HCT116 (cell line): ENCODE measurements at regions not wholly inside any gene's neighbourhood (a gene's known extent, or its start where the extent isn't known, plus 50 kb on each side); places are given as distances from the start of the nearest gene placed in this dataset.

Experiments used
- ATAC-seq: fragments of 200-7000 bp; cut with Tn5 transposase; 2 replicates; pipeline ENCODE4 v1.9.1; 2020; ENCODE audit warnings: mild to moderate bottlenecking, moderate library complexity
- BruUV-seq: library from RNA; stranded (reverse); fragments of 400-500 nt; replicated peaks from 2 replicates; lab custom pipeline; 2021; lab: Mats Ljungman, UMichigan
- CTCF ChIA-PET: fragments of 300-600 bp; sonication (Branson Sonifier 250); formaldehyde crosslinking; loops from one replicate; lab custom pipeline; 2021; ENCODE audit warnings: antibody characterized with exemption; lab: Charles Lee
- POLR2A ChIA-PET: fragments of 300-600, 350-600 bp; sonication (Branson Sonifier 250); formaldehyde crosslinking; loops from one replicate; lab custom pipeline; 2021; ENCODE audit warnings: antibody characterized with exemption; lab: Charles Lee
- RAD21 ChIA-PET, 2 experiments: fragments of 300-600 bp; sonication (Branson Sonifier 250); formaldehyde crosslinking; loops; one replicate each; lab custom pipeline; 2023; ENCODE audit warnings: low total read pairs in 2 of 2; ENCODE audit not compliant: uncharacterized antibody in 2 of 2, unreplicated experiment in 2 of 2, low non-redundant PET in 1 of 2; lab: Charles Lee
- DNase-seq: peaks from one replicate; pipeline ENCODE4 v3.0.0-alpha.2; 2010; ENCODE audit warnings: low read depth, low spot score
- H2AFZ ChIP-seq: fragments of 200-600 bp; shearing (Covaris generic), sonication (generic); 2 replicates; pipeline ENCODE4 v1.6.1; 2017; ENCODE audit warnings: low read depth, mixed run types, mixed read lengths, antibody characterized with exemption, low read length; ENCODE audit not compliant: poor library complexity, severe bottlenecking
- H3K27ac ChIP-seq: 2 replicates; pipeline ENCODE4 v1.5.1; 2012; ENCODE audit warnings: low read depth, low read length
- H3K27me3 ChIP-seq: fragments of 200-600 bp; sonication (generic); 2 replicates; pipeline ENCODE4 v1.6.1; 2016; ENCODE audit warnings: mixed run types, low read length, mixed read lengths; ENCODE audit not compliant: insufficient read depth
- H3K36me3 ChIP-seq, 2 experiments: fragments of 200-500 bp in 1 of 2; fragments of 200-600 bp in 1 of 2; sonication (Bioruptor generic) in 1 of 2; sonication (generic) in 1 of 2; 2 replicates each; pipeline versions ENCODE4 v1.5.1 to v1.6.1; 2014 to 2016; ENCODE audit warnings: low read length in 2 of 2, inconsistent platforms in 1 of 2, mixed read lengths in 1 of 2, mixed run types in 1 of 2; ENCODE audit not compliant: insufficient read depth in 2 of 2, control insufficient read depth in 1 of 2
- H3K4me1 ChIP-seq, 2 experiments: fragments of 200-600 bp in 1 of 2; sonication (generic) in 1 of 2; 2 replicates each; pipeline versions ENCODE4 v1.5.1 to v1.6.1; 2012 to 2017; ENCODE audit warnings: low read length in 2 of 2, inconsistent platforms in 1 of 2, mild to moderate bottlenecking in 1 of 2, mixed read lengths in 1 of 2, mixed run types in 1 of 2, moderate library complexity in 1 of 2; ENCODE audit not compliant: insufficient read depth in 2 of 2, control insufficient read depth in 1 of 2
- H3K4me2 ChIP-seq: fragments of 200-600 bp; sonication (generic); 2 replicates; pipeline ENCODE4 v1.6.1; 2017; ENCODE audit warnings: mixed run types, low read length, mixed read lengths
- H3K4me3 ChIP-seq, 2 experiments: fragments of 200-600 bp in 1 of 2; sonication (generic) in 1 of 2; replicated peaks in 1 of 2; 2 replicates each; pipeline ENCODE4 v1.5.1; 2011 to 2016; ENCODE audit warnings: low read length in 2 of 2, control low read depth in 1 of 2, low read depth in 1 of 2, mild to moderate bottlenecking in 1 of 2, mixed read lengths in 1 of 2, mixed run types in 1 of 2
- H3K79me2 ChIP-seq: fragments of 200-600 bp; sonication (generic); 2 replicates; pipeline ENCODE4 v1.6.1; 2017; ENCODE audit warnings: mild to moderate bottlenecking, mixed run types, low read length, moderate library complexity, mixed read lengths; ENCODE audit not compliant: insufficient read depth
- H3K9ac ChIP-seq: fragments of 200-600 bp; sonication (generic); 2 replicates; pipeline ENCODE4 v1.6.1; 2016; ENCODE audit warnings: low read length, mixed read lengths
- H3K9me2 ChIP-seq: fragments of 200-600 bp; sonication (generic), shearing (Covaris generic); 2 replicates; pipeline ENCODE4 v1.6.1; 2017; ENCODE audit warnings: mixed run types, mild to moderate bottlenecking, moderate library complexity; ENCODE audit not compliant: insufficient read depth
- H3K9me3 ChIP-seq, 2 experiments: fragments of 200-500 bp in 1 of 2; fragments of 200-600 bp in 1 of 2; sonication (Bioruptor generic) in 1 of 2; sonication (generic) in 1 of 2; 2 replicates each; pipeline ENCODE4 v1.6.1; 2014 to 2017; ENCODE audit warnings: low read length in 2 of 2, mixed read lengths in 2 of 2, inconsistent platforms in 1 of 2, low read depth in 1 of 2, mild to moderate bottlenecking in 1 of 2, mixed run types in 1 of 2, moderate library complexity in 1 of 2; ENCODE audit not compliant: control insufficient read depth in 1 of 2, insufficient read depth in 1 of 2
- H4K20me1 ChIP-seq: fragments of 200-600 bp; sonication (generic), shearing (Covaris generic); 2 replicates; pipeline ENCODE4 v1.6.1; 2017; ENCODE audit warnings: mixed run types, mild to moderate bottlenecking, moderate library complexity; ENCODE audit not compliant: insufficient read depth
- ATF3 ChIP-seq: IDR thresholded peaks from 2 replicates; pipeline ENCODE4 v1.6.1; 2012
- FOSL1 ChIP-seq: IDR thresholded peaks from 2 replicates; pipeline ENCODE4 v1.6.1; 2012; ENCODE audit warnings: low read depth
- POLR2A ChIP-seq: IDR thresholded peaks from 2 replicates; pipeline ENCODE4 v1.7.0; 2011; ENCODE audit warnings: borderline replicate concordance; ENCODE audit not compliant: insufficient read depth, insufficient read length; ENCODE audit errors: extremely low read depth
- RAD21 ChIP-seq: IDR thresholded peaks from 2 replicates; pipeline ENCODE4 v1.6.1; 2012; ENCODE audit warnings: low read depth, mild to moderate bottlenecking
- REST ChIP-seq: IDR thresholded peaks from 2 replicates; pipeline ENCODE4 v1.6.1; 2012; ENCODE audit warnings: low read depth
- YY1 ChIP-seq: IDR thresholded peaks from 2 replicates; pipeline ENCODE4 v1.6.1; 2011; ENCODE audit warnings: low read length, low read depth, moderate library complexity, mild to moderate bottlenecking; ENCODE audit not compliant: insufficient replicate concordance; ENCODE audit errors: extremely low read depth
- ZFX ChIP-seq: fragments of 450-650 bp; IDR thresholded peaks from 2 replicates; pipeline ENCODE4 v1.6.1; 2017
- ZNF274 ChIP-seq: fragments of 200-500 bp; sonication (Bioruptor generic); IDR thresholded peaks from 2 replicates; pipeline ENCODE4 v1.6.1; 2014; ENCODE audit warnings: mild to moderate bottlenecking, low read depth, low read length, inconsistent platforms
- intact Hi-C: fragments of 100-400 bp; cut with micrococcal nuclease; formaldehyde crosslinking; loops from 2 replicates; pipeline ENCODE4 v1.10.0; 2022
- TF ChIP-seq, protein P1 (sequence below), 3 experiments: fragments of 200-600 bp in 1 of 3; sonication (generic) in 1 of 3; IDR thresholded peaks in 2 of 3; conservative IDR thresholded peaks in 1 of 3; 2 replicates each; pipeline ENCODE4 v1.5.1; 2012 to 2017; ENCODE audit warnings: low read depth in 2 of 3, low read length in 2 of 3, antibody characterized with exemption in 1 of 3, borderline replicate concordance in 1 of 3, control low read depth in 1 of 3, mild to moderate bottlenecking in 1 of 3, mixed read lengths in 1 of 3, mixed run types in 1 of 3, moderate library complexity in 1 of 3; ENCODE audit not compliant: insufficient read depth in 1 of 3
- TF ChIP-seq, protein P2 (sequence below): IDR thresholded peaks from 2 replicates; pipeline ENCODE4 v1.6.1; 2011; ENCODE audit warnings: mild to moderate bottlenecking, low read length, moderate library complexity; ENCODE audit not compliant: insufficient replicate concordance; ENCODE audit errors: extremely low read depth
- TF ChIP-seq, protein P3 (sequence below): IDR thresholded peaks from 2 replicates; pipeline ENCODE4 v1.6.1; 2012

- no peaks in the 10 kb centered on the region for H3K9me3 ChIP-seq
- H3K9me2 ChIP-seq, result no peaks in the 10 kb centered on the region
- peaks cover 13% of the 10 kb centered on the region; the same call in 1 of the 2 replicates for H3K27me3 ChIP-seq
- no peak overlapping the region for H3K9ac ChIP-seq
- H3K27ac ChIP-seq, result no peak overlapping the region
- intact Hi-C loops, result loop anchor here (1.0 kb wide), 1 partner anchor 45 kb away; no protein-coding TSS in a partner anchor
- H3K4me2 ChIP-seq, result no peak overlapping the region
- no peak for DNase-seq
- no peak overlapping the region for H3K4me3 ChIP-seq
- ChIA-PET POLR2A (no interaction called here), CTCF (no interaction called here)
- H3K79me2 ChIP-seq, result no peaks in the 10 kb centered on the region
- no peaks in the 10 kb centered on the region for H3K36me3 ChIP-seq
- H3K4me1 ChIP-seq, result no peaks in the 10 kb centered on the region
- TF ChIP-seq ZFX, result no peak
- TF ChIP-seq POLR2A, result no peak
- TF ChIP-seq, protein P1, sequence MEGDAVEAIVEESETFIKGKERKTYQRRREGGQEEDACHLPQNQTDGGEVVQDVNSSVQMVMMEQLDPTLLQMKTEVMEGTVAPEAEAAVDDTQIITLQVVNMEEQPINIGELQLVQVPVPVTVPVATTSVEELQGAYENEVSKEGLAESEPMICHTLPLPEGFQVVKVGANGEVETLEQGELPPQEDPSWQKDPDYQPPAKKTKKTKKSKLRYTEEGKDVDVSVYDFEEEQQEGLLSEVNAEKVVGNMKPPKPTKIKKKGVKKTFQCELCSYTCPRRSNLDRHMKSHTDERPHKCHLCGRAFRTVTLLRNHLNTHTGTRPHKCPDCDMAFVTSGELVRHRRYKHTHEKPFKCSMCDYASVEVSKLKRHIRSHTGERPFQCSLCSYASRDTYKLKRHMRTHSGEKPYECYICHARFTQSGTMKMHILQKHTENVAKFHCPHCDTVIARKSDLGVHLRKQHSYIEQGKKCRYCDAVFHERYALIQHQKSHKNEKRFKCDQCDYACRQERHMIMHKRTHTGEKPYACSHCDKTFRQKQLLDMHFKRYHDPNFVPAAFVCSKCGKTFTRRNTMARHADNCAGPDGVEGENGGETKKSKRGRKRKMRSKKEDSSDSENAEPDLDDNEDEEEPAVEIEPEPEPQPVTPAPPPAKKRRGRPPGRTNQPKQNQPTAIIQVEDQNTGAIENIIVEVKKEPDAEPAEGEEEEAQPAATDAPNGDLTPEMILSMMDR (IDR thresholded peaks at IDR 0.05 in 2 of 3, conservative IDR thresholded peaks at IDR 0.05 in 1 of 3; ENCODE audit: borderline replicate concordance in 1 of 3, insufficient read depth in 1 of 3, low read depth in 2 of 3, low read length in 2 of 3), result no peak
- TF ChIP-seq ZNF274, result no peak
- TF ChIP-seq, protein P2, sequence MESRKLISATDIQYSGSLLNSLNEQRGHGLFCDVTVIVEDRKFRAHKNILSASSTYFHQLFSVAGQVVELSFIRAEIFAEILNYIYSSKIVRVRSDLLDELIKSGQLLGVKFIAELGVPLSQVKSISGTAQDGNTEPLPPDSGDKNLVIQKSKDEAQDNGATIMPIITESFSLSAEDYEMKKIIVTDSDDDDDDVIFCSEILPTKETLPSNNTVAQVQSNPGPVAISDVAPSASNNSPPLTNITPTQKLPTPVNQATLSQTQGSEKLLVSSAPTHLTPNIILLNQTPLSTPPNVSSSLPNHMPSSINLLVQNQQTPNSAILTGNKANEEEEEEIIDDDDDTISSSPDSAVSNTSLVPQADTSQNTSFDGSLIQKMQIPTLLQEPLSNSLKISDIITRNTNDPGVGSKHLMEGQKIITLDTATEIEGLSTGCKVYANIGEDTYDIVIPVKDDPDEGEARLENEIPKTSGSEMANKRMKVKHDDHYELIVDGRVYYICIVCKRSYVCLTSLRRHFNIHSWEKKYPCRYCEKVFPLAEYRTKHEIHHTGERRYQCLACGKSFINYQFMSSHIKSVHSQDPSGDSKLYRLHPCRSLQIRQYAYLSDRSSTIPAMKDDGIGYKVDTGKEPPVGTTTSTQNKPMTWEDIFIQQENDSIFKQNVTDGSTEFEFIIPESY, result no peak
- no peak for TF ChIP-seq YY1
- TF ChIP-seq RAD21, result no peak
- no peak for TF ChIP-seq ATF3
- TF ChIP-seq FOSL1, result no peak
- TF ChIP-seq REST, result no peak
- TF ChIP-seq, protein P3, sequence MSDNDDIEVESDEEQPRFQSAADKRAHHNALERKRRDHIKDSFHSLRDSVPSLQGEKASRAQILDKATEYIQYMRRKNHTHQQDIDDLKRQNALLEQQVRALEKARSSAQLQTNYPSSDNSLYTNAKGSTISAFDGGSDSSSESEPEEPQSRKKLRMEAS, result no peak
- TF ChIP-seq, all 23 proteins: peak for 0
- H4K20me1 ChIP-seq, result no peaks in the 10 kb centered on the region
- no peak overlapping the region for H2AFZ ChIP-seq
- no peak for ATAC-seq
- RAD21 ChIA-PET, result no interaction called here
- no TSS peak for BruUV-seq
Measured at GRCh38 chr14:76274324-76274723, 101.6 kb upstream of the ESRRB start.
